ENCODE measurements at regions not wholly inside any gene's neighbourhood (a gene's known extent, or its start where the extent isn't known, plus 50 kb on each side); places are given as distances from the start of the nearest gene placed in this dataset.

DNA sequence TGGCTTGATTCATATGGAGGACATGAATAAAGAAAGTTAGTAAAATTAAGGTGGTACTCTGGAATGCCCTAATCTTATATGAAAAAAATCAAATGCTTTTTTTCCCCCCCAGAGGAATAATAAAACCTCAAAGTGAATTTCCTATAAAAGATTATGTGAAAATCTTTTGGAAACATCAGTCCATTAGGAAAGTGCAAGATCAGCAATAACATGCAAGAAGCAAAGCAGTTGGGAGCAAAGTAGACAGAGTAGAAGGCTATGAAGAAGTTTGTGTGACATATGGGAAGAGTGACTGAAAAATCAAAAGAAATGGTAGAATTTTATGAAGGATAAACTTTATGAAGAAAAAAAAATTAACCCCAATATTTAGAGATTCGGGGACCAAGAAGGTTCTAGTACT is 998.0 kb upstream of the EPHA7 start:
- TF ChIP-seq CREB1 (IDR thresholded peaks at IDR 0.05; ENCODE audit: low read depth): no peak
- no peak for TF ChIP-seq EGR1 (IDR thresholded peaks at IDR 0.05)
- TF ChIP-seq TEAD4 (IDR thresholded peaks at IDR 0.05): no peak
- TF ChIP-seq EP300 (IDR thresholded peaks at IDR 0.05; ENCODE audit: borderline replicate concordance): no peak
- TF ChIP-seq REST (IDR thresholded peaks at IDR 0.05; ENCODE audit: low read depth): no peak
- no peak for TF ChIP-seq TCF12 (IDR thresholded peaks at IDR 0.05; ENCODE audit: low read depth)
- TF ChIP-seq, protein P1, sequence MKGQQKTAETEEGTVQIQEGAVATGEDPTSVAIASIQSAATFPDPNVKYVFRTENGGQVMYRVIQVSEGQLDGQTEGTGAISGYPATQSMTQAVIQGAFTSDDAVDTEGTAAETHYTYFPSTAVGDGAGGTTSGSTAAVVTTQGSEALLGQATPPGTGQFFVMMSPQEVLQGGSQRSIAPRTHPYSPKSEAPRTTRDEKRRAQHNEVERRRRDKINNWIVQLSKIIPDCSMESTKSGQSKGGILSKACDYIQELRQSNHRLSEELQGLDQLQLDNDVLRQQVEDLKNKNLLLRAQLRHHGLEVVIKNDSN (IDR thresholded peaks at IDR 0.05): no peak
- no peak for TF ChIP-seq NFIC (IDR thresholded peaks at IDR 0.05)
- TF ChIP-seq RAD21 (IDR thresholded peaks at IDR 0.05; ENCODE audit: low read depth): no peak

DNA sequence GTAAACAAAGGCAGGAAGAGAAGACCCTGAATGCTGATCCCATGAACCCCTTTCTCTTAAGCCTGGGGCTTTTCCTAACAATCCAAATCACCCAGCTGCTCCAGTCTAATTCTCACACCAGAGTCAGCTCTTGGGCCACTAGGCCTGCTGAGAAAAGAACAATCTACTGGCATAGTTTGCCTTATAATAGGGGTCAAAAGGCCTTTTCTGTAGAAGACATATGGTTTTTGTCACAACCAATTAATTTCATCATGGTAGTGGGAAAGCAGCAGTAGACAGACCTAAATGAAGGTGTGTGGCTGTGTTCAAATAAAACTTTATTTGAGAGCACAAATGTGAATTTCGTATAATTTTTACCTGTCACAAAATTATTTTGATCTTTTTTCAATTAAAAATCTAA is 994.7 kb upstream of the EPHA7 start:
- TF ChIP-seq YY1 (IDR thresholded peaks at IDR 0.05; ENCODE audit: low read depth) (no peak), EP300 (IDR thresholded peaks at IDR 0.05; ENCODE audit: borderline replicate concordance) (no peak), CREB1 (IDR thresholded peaks at IDR 0.05; ENCODE audit: low read depth) (no peak), ZBTB7A (IDR thresholded peaks at IDR 0.05; ENCODE audit: low read depth) (no peak), MAX (IDR thresholded peaks at IDR 0.05) (no peak)
- TF ChIP-seq, protein P1 (IDR thresholded peaks at IDR 0.05): no peak

- TF ChIP-seq TAF1 (IDR thresholded peaks at IDR 0.05; ENCODE audit: low read depth): no peak
- no peak for TF ChIP-seq YY1 (IDR thresholded peaks at IDR 0.05; ENCODE audit: low read depth)
- TF ChIP-seq FOXM1 (IDR thresholded peaks at IDR 0.05; ENCODE audit: borderline replicate concordance, low read depth): no peak
Observed at GRCh38 chr6:94401311-94401710, 982.0 kb upstream of the EPHA7 start.

DNA sequence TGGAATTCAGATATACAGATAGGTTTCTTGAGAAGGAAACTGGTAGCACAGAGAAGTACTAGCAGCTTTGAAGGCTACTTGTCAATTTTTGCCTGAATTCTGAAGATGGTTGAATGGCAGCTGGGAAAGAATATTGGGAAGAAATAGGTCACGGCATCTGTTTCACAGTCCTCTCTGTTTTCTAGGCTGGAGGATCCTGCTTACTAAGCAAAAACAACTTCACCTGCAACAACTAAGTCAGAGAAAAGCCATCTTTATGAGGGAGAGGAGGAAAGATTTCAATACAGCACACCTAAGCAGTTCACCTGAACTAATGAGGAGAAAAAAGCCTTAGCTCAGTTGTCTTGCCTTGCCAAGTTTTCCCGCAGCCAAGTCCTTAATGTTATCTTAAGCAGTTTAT is 975.5 kb upstream of the EPHA7 start:
- no peak for TF ChIP-seq TCF12 (IDR thresholded peaks at IDR 0.05; ENCODE audit: low read depth)
- TF ChIP-seq FOXM1 (IDR thresholded peaks at IDR 0.05; ENCODE audit: borderline replicate concordance, low read depth): no peak
- TF ChIP-seq NFIC (IDR thresholded peaks at IDR 0.05): no peak
- no peak for TF ChIP-seq CEBPB (IDR thresholded peaks at IDR 0.05)
- TF ChIP-seq EGR1 (IDR thresholded peaks at IDR 0.05): no peak
- no peak for TF ChIP-seq EP300 (IDR thresholded peaks at IDR 0.05; ENCODE audit: borderline replicate concordance)
- TF ChIP-seq REST (IDR thresholded peaks at IDR 0.05; ENCODE audit: low read depth): no peak
- no peak for TF ChIP-seq CREB1 (IDR thresholded peaks at IDR 0.05; ENCODE audit: low read depth)
- no peak for TF ChIP-seq TAF1 (IDR thresholded peaks at IDR 0.05; ENCODE audit: low read depth)
- TF ChIP-seq YY1 (IDR thresholded peaks at IDR 0.05; ENCODE audit: low read depth): no peak
- no peak for TF ChIP-seq RAD21 (IDR thresholded peaks at IDR 0.05; ENCODE audit: low read depth)
- TF ChIP-seq, protein P1 (IDR thresholded peaks at IDR 0.05): no peak

- no peak for TF ChIP-seq MAX (IDR thresholded peaks at IDR 0.05)
- TF ChIP-seq ZBTB7A (IDR thresholded peaks at IDR 0.05; ENCODE audit: low read depth): no peak
- no peak for TF ChIP-seq RAD21 (IDR thresholded peaks at IDR 0.05; ENCODE audit: low read depth)
- TF ChIP-seq CEBPB (IDR thresholded peaks at IDR 0.05): no peak
- no peak for TF ChIP-seq YY1 (IDR thresholded peaks at IDR 0.05; ENCODE audit: low read depth)
- no peak for TF ChIP-seq CREB1 (IDR thresholded peaks at IDR 0.05; ENCODE audit: low read depth)
- TF ChIP-seq, protein P1 (IDR thresholded peaks at IDR 0.05): no peak
- TF ChIP-seq FOXM1 (IDR thresholded peaks at IDR 0.05; ENCODE audit: borderline replicate concordance, low read depth): no peak
- TF ChIP-seq TEAD4 (IDR thresholded peaks at IDR 0.05): no peak
- TF ChIP-seq EGR1 (IDR thresholded peaks at IDR 0.05): no peak
- no peak for TF ChIP-seq EP300 (IDR thresholded peaks at IDR 0.05; ENCODE audit: borderline replicate concordance)
- no peak for TF ChIP-seq REST (IDR thresholded peaks at IDR 0.05; ENCODE audit: low read depth)
Observed at GRCh38 chr6:94389218-94389617, 969.9 kb upstream of the EPHA7 start.
